Adipocyte (in vitro differentiated cells): ENCODE measurements at regions not wholly inside any gene's neighbourhood (a gene's known extent, or its start where the extent isn't known, plus 50 kb on each side); places are given as distances from the start of the nearest gene placed in this dataset.

Source experiments
- DNase-seq: peaks from one replicate; pipeline ENCODE4 v3.0.0-alpha.2; 2015; ENCODE audit warnings: low read depth
- H3K27me3 ChIP-seq: replicated peaks from 2 replicates; pipeline ENCODE4 v1.7.0; 2013; ENCODE audit warnings: mild to moderate bottlenecking, low read length, moderate library complexity; ENCODE audit not compliant: control insufficient read depth, insufficient read depth
- H3K36me3 ChIP-seq: 2 replicates; pipeline ENCODE4 v1.7.0; 2013; ENCODE audit warnings: low read length, mild to moderate bottlenecking, moderate library complexity; ENCODE audit not compliant: control insufficient read depth, insufficient read depth, severe bottlenecking
- H3K4me1 ChIP-seq: 2 replicates; pipeline ENCODE4 v1.7.0; 2013; ENCODE audit warnings: mild to moderate bottlenecking, low read length, moderate library complexity; ENCODE audit not compliant: control insufficient read depth, insufficient read depth
- H3K4me3 ChIP-seq: 2 replicates; pipeline ENCODE4 v1.7.0; 2013; ENCODE audit warnings: mild to moderate bottlenecking, low read length, moderate library complexity
- H3K9ac ChIP-seq: 2 replicates; pipeline ENCODE4 v1.7.0; 2013; ENCODE audit warnings: mild to moderate bottlenecking, low read length, moderate library complexity
- H3K9me3 ChIP-seq: 2 replicates; pipeline ENCODE4 v1.7.0; 2013; ENCODE audit warnings: mild to moderate bottlenecking, low read length, moderate library complexity; ENCODE audit not compliant: control insufficient read depth

DNA sequence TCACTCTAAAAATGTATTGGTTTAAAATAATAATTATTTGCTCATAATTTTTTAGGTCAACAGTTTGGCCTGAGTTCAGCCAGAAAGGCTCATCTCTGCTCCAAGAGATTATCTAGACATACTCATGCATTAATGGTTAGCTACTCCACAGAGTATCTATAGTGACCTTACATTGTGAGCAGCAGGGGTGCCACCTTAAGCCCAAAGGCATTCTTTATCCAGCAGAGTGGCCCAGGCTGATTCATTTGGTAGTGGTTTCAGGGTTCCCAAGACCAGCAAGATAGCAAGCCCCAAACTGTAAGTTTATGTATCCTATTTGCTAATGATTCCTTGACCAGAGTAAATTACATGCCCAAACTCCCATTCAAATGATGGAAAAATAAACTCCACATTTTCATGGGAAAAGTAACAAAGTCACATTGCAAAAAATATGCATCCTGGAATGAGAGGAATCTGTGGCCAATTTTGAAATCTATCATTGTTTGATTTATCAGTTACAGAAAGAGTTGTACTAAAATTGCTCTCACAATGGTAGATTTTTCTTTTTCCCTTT is 182.6 kb upstream of the KCNK2 start:
- Histone ChIP-seq H3K9me3 (no peaks in the 10 kb centered on the region), H3K4me3 (no peak overlapping the region), H3K27me3 (no peaks in the 10 kb centered on the region), H3K36me3 (no peaks in the 10 kb centered on the region), H3K4me1 (peaks cover 32% of the 10 kb centered on the region), H3K9ac (peak overlapping the region; percentile 2)
- peak; percentile 15 for DNase-seq

DNA sequence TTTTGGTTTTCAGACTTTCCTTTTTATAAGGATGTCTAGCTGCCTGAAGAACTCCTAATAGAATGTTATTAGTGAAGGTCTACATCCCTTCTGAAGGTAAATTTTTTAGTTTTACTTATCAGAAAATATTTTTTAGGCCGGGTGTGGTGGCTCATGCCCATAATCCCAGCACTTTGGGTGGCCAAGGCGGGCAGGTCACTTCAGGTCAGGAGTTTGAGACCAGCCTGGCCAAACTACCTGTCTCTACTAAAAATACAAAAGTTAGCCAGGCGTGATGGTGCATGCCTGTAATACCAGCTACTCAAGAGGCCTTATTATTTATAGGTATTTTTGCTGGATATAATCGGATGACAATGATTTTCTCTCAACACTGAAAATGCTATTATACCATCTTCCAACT is 181.9 kb upstream of the KCNK2 start:
- H3K4me1 ChIP-seq: peaks cover 32% of the 10 kb centered on the region

DNA sequence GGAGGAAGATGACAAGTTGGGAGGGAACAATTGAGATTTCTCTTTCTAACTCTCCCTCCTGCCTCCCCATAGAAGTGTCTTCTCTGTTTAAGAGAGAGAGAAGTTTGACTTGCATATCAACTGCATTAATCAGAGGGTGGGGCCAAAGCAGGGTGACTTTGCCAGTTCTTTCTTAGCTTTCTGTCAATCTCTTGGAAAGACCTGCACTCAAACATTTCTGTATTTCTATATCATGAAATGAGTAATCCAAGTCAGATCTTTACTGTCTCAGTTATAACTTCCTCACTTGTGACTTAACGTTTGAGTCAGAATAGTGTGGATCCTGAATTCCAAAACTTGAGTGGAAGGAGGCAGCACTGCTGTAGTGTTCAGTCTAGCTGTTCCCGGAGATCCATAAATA is 180.8 kb upstream of the KCNK2 start:
- no peaks in the 10 kb centered on the region for H3K36me3 ChIP-seq
- no peaks in the 10 kb centered on the region for H3K9me3 ChIP-seq
- H3K4me1 ChIP-seq: peaks cover 32% of the 10 kb centered on the region
- no peak overlapping the region for H3K4me3 ChIP-seq
- peak overlapping the region; percentile 0 for H3K9ac ChIP-seq
- no peaks in the 10 kb centered on the region for H3K27me3 ChIP-seq
- DNase-seq: peak; percentile 61

More for the DNA sequence above, 181.9 kb upstream of the KCNK2 start:
- Histone ChIP-seq H3K4me3 (no peak overlapping the region), H3K36me3 (no peaks in the 10 kb centered on the region), H3K27me3 (no peaks in the 10 kb centered on the region), H3K9ac (peak overlapping the region; percentile 0), H3K9me3 (no peaks in the 10 kb centered on the region)
- no peak for DNase-seq

DNA sequence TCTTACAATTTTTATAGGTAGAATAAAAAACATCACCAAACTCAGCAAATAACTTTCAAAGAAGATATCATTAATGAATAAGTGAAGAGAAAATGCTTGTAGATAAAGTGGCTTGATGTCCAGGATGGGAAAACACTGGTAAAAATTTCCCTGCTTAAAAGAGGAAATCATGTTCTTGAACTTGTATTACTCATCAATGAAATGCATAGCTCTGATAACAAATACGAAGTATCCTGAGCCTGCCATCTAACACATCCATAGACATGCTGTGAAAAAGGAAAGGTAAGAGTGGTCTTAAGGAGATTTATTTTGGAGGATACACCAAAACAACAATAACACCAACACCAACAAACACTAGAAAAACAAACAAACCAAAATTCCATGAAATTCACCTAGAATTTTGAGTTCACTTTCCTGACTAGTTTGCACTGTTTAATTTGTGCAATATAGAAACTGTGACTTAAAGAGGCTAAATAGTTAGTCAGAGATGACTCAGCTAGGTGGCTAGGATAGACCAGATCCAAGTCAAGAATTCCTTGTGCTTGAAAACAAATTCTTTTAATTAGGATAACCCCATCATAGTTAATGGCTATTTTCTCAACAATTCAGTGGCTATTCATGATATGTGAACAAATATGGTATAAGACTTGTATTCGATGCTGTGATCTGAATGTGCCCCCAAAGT is 179.8 kb upstream of the KCNK2 start:
- DNase-seq: peak; percentile 53
- no peaks in the 10 kb centered on the region for H3K36me3 ChIP-seq
- no peak overlapping the region for H3K9ac ChIP-seq
- H3K4me3 ChIP-seq: no peak overlapping the region
- H3K4me1 ChIP-seq: peaks cover 32% of the 10 kb centered on the region
- H3K27me3 ChIP-seq: no peaks in the 10 kb centered on the region
- H3K9me3 ChIP-seq: no peaks in the 10 kb centered on the region

DNA sequence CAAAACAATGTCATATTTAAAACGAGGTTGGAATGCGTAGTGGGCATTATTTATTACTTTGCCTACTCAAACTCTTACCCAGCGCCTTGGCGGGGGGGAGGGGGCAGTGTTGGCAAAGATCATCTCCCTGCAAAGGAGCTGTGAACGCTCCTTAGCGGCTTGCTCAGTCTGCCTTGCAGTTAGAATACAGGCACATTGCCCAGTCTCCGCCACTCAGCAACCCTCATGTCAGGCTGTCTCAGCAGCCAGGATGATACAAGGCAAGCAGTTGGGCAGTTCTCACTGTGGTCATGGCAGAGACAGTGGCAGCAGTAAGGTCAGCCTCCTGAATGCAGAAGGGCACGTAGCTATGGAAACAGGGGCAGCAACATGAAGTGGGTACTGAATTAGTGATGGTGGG is 170.4 kb upstream of the KCNK2 start:
- no peak for DNase-seq
- no peaks in the 10 kb centered on the region for H3K9me3 ChIP-seq
- no peak overlapping the region for H3K4me3 ChIP-seq
- H3K9ac ChIP-seq: no peak overlapping the region
- H3K36me3 ChIP-seq: no peaks in the 10 kb centered on the region
- H3K4me1 ChIP-seq: no peaks in the 10 kb centered on the region
- no peaks in the 10 kb centered on the region for H3K27me3 ChIP-seq

GRCh38 chr1:214913966-214914365 is 168.6 kb upstream of the KCNK2 start:
- Histone ChIP-seq H3K4me1 (no peaks in the 10 kb centered on the region), H3K9me3 (no peaks in the 10 kb centered on the region), H3K9ac (no peak overlapping the region), H3K27me3 (no peaks in the 10 kb centered on the region), H3K4me3 (no peak overlapping the region), H3K36me3 (no peaks in the 10 kb centered on the region)
- no peak for DNase-seq

- Histone ChIP-seq H3K9me3 (no peaks in the 10 kb centered on the region), H3K4me1 (no peaks in the 10 kb centered on the region), H3K4me3 (no peak overlapping the region), H3K36me3 (no peaks in the 10 kb centered on the region), H3K9ac (no peak overlapping the region), H3K27me3 (no peaks in the 10 kb centered on the region)
- DNase-seq: no peak
Observed at GRCh38 chr1:214917081-214917635, 165.4 kb upstream of the KCNK2 start.

- H3K27me3 ChIP-seq: no peaks in the 10 kb centered on the region
- no peaks in the 10 kb centered on the region for H3K4me1 ChIP-seq
- H3K9ac ChIP-seq: no peak overlapping the region
- H3K9me3 ChIP-seq: no peaks in the 10 kb centered on the region
- DNase-seq: no peak
- no peak overlapping the region for H3K4me3 ChIP-seq
- no peaks in the 10 kb centered on the region for H3K36me3 ChIP-seq
Observed at GRCh38 chr1:214918745-214919144, 163.8 kb upstream of the KCNK2 start.

- no peak overlapping the region for H3K4me3 ChIP-seq
- no peaks in the 10 kb centered on the region for H3K9me3 ChIP-seq
- no peaks in the 10 kb centered on the region for H3K27me3 ChIP-seq
- H3K36me3 ChIP-seq: no peaks in the 10 kb centered on the region
- H3K4me1 ChIP-seq: no peaks in the 10 kb centered on the region
- H3K9ac ChIP-seq: no peak overlapping the region
- no peak for DNase-seq
Observed at GRCh38 chr1:214920337-214920736, 162.2 kb upstream of the KCNK2 start.

GRCh38 chr1:214923278-214923915 is 159.1 kb upstream of the KCNK2 start:
- Histone ChIP-seq H3K9ac (no peak overlapping the region), H3K36me3 (no peaks in the 10 kb centered on the region), H3K4me3 (no peak overlapping the region), H3K27me3 (no peaks in the 10 kb centered on the region), H3K9me3 (no peaks in the 10 kb centered on the region), H3K4me1 (peaks cover 6% of the 10 kb centered on the region)
- DNase-seq: no peak

GRCh38 chr1:214927796-214928195 is 154.7 kb upstream of the KCNK2 start:
- H3K27me3 ChIP-seq: no peaks in the 10 kb centered on the region
- H3K4me3 ChIP-seq: no peak overlapping the region
- H3K36me3 ChIP-seq: no peaks in the 10 kb centered on the region
- H3K9me3 ChIP-seq: no peaks in the 10 kb centered on the region
- DNase-seq: no peak
- no peak overlapping the region for H3K9ac ChIP-seq
- peaks cover 14% of the 10 kb centered on the region for H3K4me1 ChIP-seq
